ENCODE measurements at regions not wholly inside any gene's neighbourhood (a gene's known extent, or its start where the extent isn't known, plus 50 kb on each side); places are given as distances from the start of the nearest gene placed in this dataset.

DNA sequence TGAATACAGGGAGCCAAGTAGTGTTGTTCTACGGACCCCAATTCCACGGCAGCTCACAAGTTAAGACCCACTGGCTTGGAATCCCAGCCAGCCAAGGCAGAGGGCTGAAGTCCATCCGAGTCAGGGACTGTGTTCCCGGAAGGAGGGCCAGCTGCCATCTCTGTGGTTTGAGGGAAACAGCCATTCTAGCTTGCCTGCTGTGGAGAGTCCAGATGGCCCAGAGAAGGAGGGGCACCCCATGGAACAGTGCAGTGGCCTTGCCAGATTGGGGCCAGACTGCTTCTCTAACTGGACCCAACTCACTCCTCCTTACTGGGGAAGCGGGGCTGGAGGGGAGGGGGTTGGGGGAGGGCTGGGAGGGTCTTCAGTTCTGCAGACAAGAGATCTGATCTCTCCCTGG lies 156.4 kb downstream of the FAM181B start:
- Mint-ChIP-seq H3K27ac (no peak overlapping the region), H3K27me3 (ENCODE audit: low read depth) (peaks cover 56% of the 10 kb centered on the region), H3K9me3 (no peaks in the 10 kb centered on the region), H3K4me1 (peaks cover 0 to 3% of the 10 kb centered on the region in 2 experiments; a peak in 1 of 4 replicates), H3K36me3 (ENCODE audit: insufficient read depth in 1 of 3, low read depth in 3 of 3) (no peaks in the 10 kb centered on the region), H3K4me3 (no peak overlapping the region)
- Histone ChIP-seq H4K91ac (ENCODE audit: insufficient read length, low read depth, low read length) (no peak overlapping the region), H3K14ac (ENCODE audit: insufficient read depth, low read length) (no peak overlapping the region), H4K5ac (ENCODE audit: insufficient read length, low read depth, low read length) (no peak overlapping the region), H3K27me3 (ENCODE audit: insufficient read depth, low read length) (no peaks in the 10 kb centered on the region), H3K4me1 (ENCODE audit: insufficient read depth, low read length) (no peaks in the 10 kb centered on the region), H3T11ph (ENCODE audit: low read length) (no peak overlapping the region), H3K4me2 (ENCODE audit: insufficient read depth, insufficient read length, low read length) (no peak overlapping the region), H3K79me1 (ENCODE audit: insufficient read depth, low read depth, low read length, poor library complexity, severe bottlenecking) (no peaks in the 10 kb centered on the region), H2BK120ac (ENCODE audit: low read depth, low read length, poor library complexity, severe bottlenecking) (no peak overlapping the region), H2BK5ac (ENCODE audit: insufficient read length, low read length) (no peak overlapping the region), H3K56ac (ENCODE audit: insufficient read length, low read depth, low read length) (no peak overlapping the region), H2BK20ac (ENCODE audit: low read depth, low read length, poor library complexity, severe bottlenecking) (no peak overlapping the region), H3K9me3 (ENCODE audit: control insufficient read depth, low read depth, low read length) (no peaks in the 10 kb centered on the region), H3K23ac (ENCODE audit: insufficient read length, low read depth, low read length) (no peak overlapping the region), H3K27ac (ENCODE audit: insufficient read length, low read depth, low read length) (no peak overlapping the region), H3K18ac (ENCODE audit: insufficient read length, low read depth, low read length) (no peak overlapping the region), H3K4ac (ENCODE audit: low read depth, low read length) (no peak overlapping the region), H2AK5ac (ENCODE audit: insufficient read length, low read length) (no peak overlapping the region), H3K23me2 (ENCODE audit: insufficient read length, low read depth, low read length, poor library complexity, severe bottlenecking) (no peaks in the 10 kb centered on the region), H2BK12ac (ENCODE audit: insufficient read length, low read depth, low read length) (no peak overlapping the region), H2AFZ (ENCODE audit: low read length) (no peak overlapping the region), H3K79me2 (ENCODE audit: insufficient read depth, low read length) (no peaks in the 10 kb centered on the region), H2BK15ac (ENCODE audit: low read depth, low read length) (no peak overlapping the region), H4K20me1 (ENCODE audit: control insufficient read depth, insufficient read depth, insufficient read length) (no peaks in the 10 kb centered on the region), H3K9ac (ENCODE audit: extremely low read depth, insufficient read length, low read length) (no peak overlapping the region), H4K8ac (replicated peaks; ENCODE audit: insufficient read length, low read depth, low read length) (no peak overlapping the region)
- DNase-seq: no peak
- no CpG with 5 or more reads among the region's 5 CpGs for WGBS (ENCODE audit: extremely low coverage, insufficient read length, low lambda C conversion rate)
- TF ChIP-seq, protein P1, sequence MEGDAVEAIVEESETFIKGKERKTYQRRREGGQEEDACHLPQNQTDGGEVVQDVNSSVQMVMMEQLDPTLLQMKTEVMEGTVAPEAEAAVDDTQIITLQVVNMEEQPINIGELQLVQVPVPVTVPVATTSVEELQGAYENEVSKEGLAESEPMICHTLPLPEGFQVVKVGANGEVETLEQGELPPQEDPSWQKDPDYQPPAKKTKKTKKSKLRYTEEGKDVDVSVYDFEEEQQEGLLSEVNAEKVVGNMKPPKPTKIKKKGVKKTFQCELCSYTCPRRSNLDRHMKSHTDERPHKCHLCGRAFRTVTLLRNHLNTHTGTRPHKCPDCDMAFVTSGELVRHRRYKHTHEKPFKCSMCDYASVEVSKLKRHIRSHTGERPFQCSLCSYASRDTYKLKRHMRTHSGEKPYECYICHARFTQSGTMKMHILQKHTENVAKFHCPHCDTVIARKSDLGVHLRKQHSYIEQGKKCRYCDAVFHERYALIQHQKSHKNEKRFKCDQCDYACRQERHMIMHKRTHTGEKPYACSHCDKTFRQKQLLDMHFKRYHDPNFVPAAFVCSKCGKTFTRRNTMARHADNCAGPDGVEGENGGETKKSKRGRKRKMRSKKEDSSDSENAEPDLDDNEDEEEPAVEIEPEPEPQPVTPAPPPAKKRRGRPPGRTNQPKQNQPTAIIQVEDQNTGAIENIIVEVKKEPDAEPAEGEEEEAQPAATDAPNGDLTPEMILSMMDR (conservative IDR thresholded peaks at IDR 0.05): no peak

Measured in H9 (cell line).